Lower leg skin (tissue), 3 donors: ENCODE measurements at regions not wholly inside any gene's neighbourhood (a gene's known extent, or its start where the extent isn't known, plus 50 kb on each side); places are given as distances from the start of the nearest gene placed in this dataset.

Experiments used
- CTCF ChIP-seq, 3 donors: fragments of 450-650 bp; IDR thresholded peaks; one replicate each; pipeline ENCODE4 v1.5.1; 2016; ENCODE audit warnings: antibody characterized with exemption in 3 of 3, mild to moderate bottlenecking in 3 of 3, moderate library complexity in 2 of 3
- POLR2A ChIP-seq, 2 donors: fragments of 450-650 bp; IDR thresholded peaks; one replicate each; pipeline ENCODE4 v1.6.1; 2016 to 2017; ENCODE audit warnings: antibody characterized with exemption in 2 of 2, mild to moderate bottlenecking in 1 of 2, moderate library complexity in 1 of 2

GRCh38 chr2:81195774-81196382, 891.3 kb upstream of the LRRTM1 start:
- TF ChIP-seq CTCF (IDR thresholded peaks at IDR 0.05) (no peak), POLR2A (IDR thresholded peaks at IDR 0.05) (no peak)
